Ishikawa (cell line): ENCODE measurements at regions not wholly inside any gene's neighbourhood (a gene's known extent, or its start where the extent isn't known, plus 50 kb on each side); places are given as distances from the start of the nearest gene placed in this dataset.

Experiments
- CEBPB ChIP-seq: IDR thresholded peaks from 2 replicates; pipeline ENCODE4 v1.6.1; 2012
- EGR1 ChIP-seq: IDR thresholded peaks from 2 replicates; pipeline ENCODE4 v1.6.1; 2012
- EP300 ChIP-seq: IDR thresholded peaks from 2 replicates; pipeline ENCODE4 v1.6.1; 2012; ENCODE audit warnings: borderline replicate concordance
- FOXM1 ChIP-seq: IDR thresholded peaks from 2 replicates; pipeline ENCODE4 v1.6.1; 2012; ENCODE audit warnings: low read depth, borderline replicate concordance
- MAX ChIP-seq: IDR thresholded peaks from 2 replicates; pipeline ENCODE4 v1.6.1; 2012
- NFIC ChIP-seq: IDR thresholded peaks from 2 replicates; pipeline ENCODE4 v1.6.1; 2012
- RAD21 ChIP-seq: IDR thresholded peaks from 2 replicates; pipeline ENCODE4 v1.6.1; 2012; ENCODE audit warnings: low read depth
- REST ChIP-seq: IDR thresholded peaks from 2 replicates; pipeline ENCODE4 v1.6.1; 2012; ENCODE audit warnings: low read depth, mild to moderate bottlenecking
- TAF1 ChIP-seq: IDR thresholded peaks from 2 replicates; pipeline ENCODE4 v1.6.1; 2012; ENCODE audit warnings: low read depth, mild to moderate bottlenecking
- TCF12 ChIP-seq: IDR thresholded peaks from 2 replicates; pipeline ENCODE4 v1.6.1; 2012; ENCODE audit warnings: low read depth
- TEAD4 ChIP-seq: IDR thresholded peaks from 2 replicates; pipeline ENCODE4 v1.6.1; 2012
- USF1 ChIP-seq: IDR thresholded peaks from 2 replicates; pipeline ENCODE4 v1.6.1; 2012
- YY1 ChIP-seq: IDR thresholded peaks from 2 replicates; pipeline ENCODE4 v1.6.1; 2012; ENCODE audit warnings: low read depth

- no peak for TF ChIP-seq EGR1
- TF ChIP-seq CEBPB = no peak
- TF ChIP-seq TAF1 = no peak
- no peak for TF ChIP-seq YY1
- no peak for TF ChIP-seq REST
- TF ChIP-seq USF1 = no peak
- TF ChIP-seq TCF12 = no peak
- TF ChIP-seq EP300 = no peak
- TF ChIP-seq RAD21 = no peak
- no peak for TF ChIP-seq NFIC
- TF ChIP-seq FOXM1 = no peak
- TF ChIP-seq MAX = no peak
- TF ChIP-seq TEAD4 = no peak
These were observed 119.6 kb downstream of the BEND2 start for GRCh38 chrX:18101087-18101486.
